ENCODE measurements at regions not wholly inside any gene's neighbourhood (a gene's known extent, or its start where the extent isn't known, plus 50 kb on each side); places are given as distances from the start of the nearest gene placed in this dataset.

- ATAC-seq (ENCODE audit: poor library complexity) (no peak), DNase-seq (no peak)
- intact Hi-C loops (cut with DNase I) = no loop called here
Measured at GRCh38 chr21:17340081-17340480, 172.8 kb upstream of the CXADR start.

GRCh38 chr21:17343055-17343454 lies 169.8 kb upstream of the CXADR start:
- DNase-seq (no peak), ATAC-seq (ENCODE audit: poor library complexity) (no peak)
- intact Hi-C loops (cut with DNase I) = no loop called here

GRCh38 chr21:17348357-17348756 lies 164.5 kb upstream of the CXADR start:
- no peak for DNase-seq
- intact Hi-C loops (cut with DNase I) = no loop called here
- no peak for ATAC-seq (ENCODE audit: poor library complexity)

- no peak for ATAC-seq (ENCODE audit: poor library complexity)
- no peak for DNase-seq
- intact Hi-C loops (cut with DNase I) = no loop called here
Measured at GRCh38 chr21:17348849-17349248, 164.0 kb upstream of the CXADR start.

GRCh38 chr21:17351766-17352165 lies 161.1 kb upstream of the CXADR start:
- DNase-seq (no peak), ATAC-seq (ENCODE audit: poor library complexity) (no peak)
- intact Hi-C loops (cut with DNase I) = no loop called here

GRCh38 chr21:17352996-17353655 lies 159.7 kb upstream of the CXADR start:
- intact Hi-C loops (cut with DNase I) = no loop called here
- ATAC-seq (ENCODE audit: poor library complexity) (no peak), DNase-seq (no peak)

GRCh38 chr21:17359781-17360180 lies 153.1 kb upstream of the CXADR start:
- ATAC-seq (ENCODE audit: poor library complexity) (no peak), DNase-seq (no peak)
- intact Hi-C loops (cut with DNase I) = no loop called here

- ATAC-seq (ENCODE audit: poor library complexity) = no peak
- intact Hi-C loops (cut with DNase I) = no loop called here
- DNase-seq = no peak
Measured at GRCh38 chr21:17368748-17369363, 144.0 kb upstream of the CXADR start.

- intact Hi-C loops (cut with DNase I) = no loop called here
- ATAC-seq (ENCODE audit: poor library complexity) (no peak), DNase-seq (no peak)
Measured at GRCh38 chr21:17370263-17370662, 142.6 kb upstream of the CXADR start.

GRCh38 chr21:17370916-17371315 lies 141.9 kb upstream of the CXADR start:
- no peak for DNase-seq
- no peak for ATAC-seq (ENCODE audit: poor library complexity)
- intact Hi-C loops (cut with DNase I) = no loop called here

- no peak for ATAC-seq (ENCODE audit: poor library complexity)
- intact Hi-C loops (cut with DNase I) = no loop called here
- no peak for DNase-seq
Measured at GRCh38 chr21:17371450-17371849, 141.4 kb upstream of the CXADR start.

- intact Hi-C loops (cut with DNase I) = no loop called here
- ATAC-seq (ENCODE audit: poor library complexity) (no peak), DNase-seq (no peak)
Measured at GRCh38 chr21:17372200-17372599, 140.6 kb upstream of the CXADR start.

GRCh38 chr21:17386498-17386897 lies 126.3 kb upstream of the CXADR start:
- ATAC-seq (ENCODE audit: poor library complexity) (no peak), DNase-seq (no peak)
- intact Hi-C loops (cut with DNase I) = loop anchor here (5.0 kb wide), 1 partner anchor 196 kb away; no protein-coding TSS in a partner anchor

GRCh38 chr21:17387030-17387617 lies 125.7 kb upstream of the CXADR start:
- intact Hi-C loops (cut with DNase I) = loop anchor here (5.0 kb wide), 1 partner anchor 195 kb away; no protein-coding TSS in a partner anchor
- ATAC-seq (ENCODE audit: poor library complexity) (peak; percentile 67), DNase-seq (no peak)

- ATAC-seq (ENCODE audit: poor library complexity) (no peak), DNase-seq (no peak)
- intact Hi-C loops (cut with DNase I) = loop anchor here (5.0 kb wide), 1 partner anchor 194 kb away; no protein-coding TSS in a partner anchor
Measured at GRCh38 chr21:17388226-17388625, 124.6 kb upstream of the CXADR start.

- DNase-seq (no peak), ATAC-seq (ENCODE audit: poor library complexity) (no peak)
- intact Hi-C loops (cut with DNase I) = loop anchor here (5.0 kb wide), 1 partner anchor 193 kb away; no protein-coding TSS in a partner anchor
Measured at GRCh38 chr21:17389311-17389710, 123.5 kb upstream of the CXADR start.

- intact Hi-C loops (cut with DNase I) = no loop called here
- no peak for DNase-seq
- ATAC-seq (ENCODE audit: poor library complexity) = no peak
Measured at GRCh38 chr21:17390569-17390968, 122.3 kb upstream of the CXADR start.

GRCh38 chr21:17391811-17392340 lies 121.0 kb upstream of the CXADR start:
- DNase-seq (no peak), ATAC-seq (ENCODE audit: poor library complexity) (no peak)
- intact Hi-C loops (cut with DNase I) = no loop called here

- no peak for DNase-seq
- intact Hi-C loops (cut with DNase I) = no loop called here
- no peak for ATAC-seq (ENCODE audit: poor library complexity)
Measured at GRCh38 chr21:17393413-17393812, 119.4 kb upstream of the CXADR start.

GRCh38 chr21:17396948-17397347 lies 115.9 kb upstream of the CXADR start:
- ATAC-seq (ENCODE audit: poor library complexity) (no peak), DNase-seq (no peak)
- intact Hi-C loops (cut with DNase I) = no loop called here
